Endothelial cell (in vitro differentiated cells): ENCODE measurements at regions not wholly inside any gene's neighbourhood (a gene's known extent, or its start where the extent isn't known, plus 50 kb on each side); places are given as distances from the start of the nearest gene placed in this dataset.

Experiments
- DNase-seq: peaks from one replicate; pipeline ENCODE4 v3.0.0; 2021; ENCODE audit warnings: low spot score
- H3K27ac Mint-ChIP-seq: one replicate; pipeline ENCODE4 v1.8.0; 2021; ENCODE audit warnings: mixed read lengths, inconsistent platforms; ENCODE audit not compliant: unreplicated experiment
- H3K27me3 Mint-ChIP-seq: one replicate; pipeline ENCODE4 v1.8.0; 2021; ENCODE audit warnings: mild to moderate bottlenecking, moderate library complexity, mixed read lengths, inconsistent platforms; ENCODE audit not compliant: unreplicated experiment
- H3K36me3 Mint-ChIP-seq: one replicate; pipeline ENCODE4 v1.8.0; 2021; ENCODE audit warnings: mild to moderate bottlenecking, low read depth, mixed read lengths, inconsistent platforms; ENCODE audit not compliant: unreplicated experiment
- H3K4me1 Mint-ChIP-seq: one replicate; pipeline ENCODE4 v1.8.0; 2021; ENCODE audit warnings: mild to moderate bottlenecking, mixed read lengths, inconsistent platforms; ENCODE audit not compliant: unreplicated experiment
- H3K4me3 Mint-ChIP-seq: one replicate; pipeline ENCODE4 v1.8.0; 2021; ENCODE audit warnings: mild to moderate bottlenecking, mixed read lengths, inconsistent platforms; ENCODE audit not compliant: unreplicated experiment
- H3K9me3 Mint-ChIP-seq: one replicate; pipeline ENCODE4 v1.8.0; 2021; ENCODE audit warnings: mixed read lengths, inconsistent platforms; ENCODE audit not compliant: unreplicated experiment
- TF ChIP-seq, protein P1 (sequence below): fragments of 200-600 bp; sonication (generic); IDR thresholded peaks from one replicate; pipeline ENCODE4 v1.5.0; 2021; ENCODE audit warnings: antibody characterized with exemption; ENCODE audit not compliant: unreplicated experiment

DNA sequence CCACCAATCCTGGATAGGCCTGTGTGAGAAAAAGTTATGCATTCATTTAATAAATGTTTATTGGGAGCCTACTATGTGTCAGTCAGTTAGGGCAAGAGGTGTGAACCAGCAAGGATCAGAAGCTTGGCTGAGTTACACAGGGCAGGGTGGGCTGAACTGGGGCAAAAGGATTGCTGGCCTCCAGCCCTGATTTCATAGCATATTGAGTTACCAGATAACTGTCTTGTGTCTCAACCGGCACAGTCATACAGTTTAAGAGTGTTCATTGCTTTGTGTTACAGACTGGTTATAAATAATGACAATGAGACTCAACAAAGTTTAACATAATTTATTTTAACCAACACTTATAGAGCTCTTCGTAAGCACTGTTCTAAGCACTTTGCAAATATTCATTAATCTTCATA lies 253.8 kb downstream of the DLEU7 start:
- no peak for DNase-seq
- H3K27me3 Mint-ChIP-seq: peaks cover 1% of the 10 kb centered on the region
- peaks cover under 1% of the 10 kb centered on the region for H3K4me1 Mint-ChIP-seq
- H3K9me3 Mint-ChIP-seq: no peaks in the 10 kb centered on the region
- TF ChIP-seq, protein P1, sequence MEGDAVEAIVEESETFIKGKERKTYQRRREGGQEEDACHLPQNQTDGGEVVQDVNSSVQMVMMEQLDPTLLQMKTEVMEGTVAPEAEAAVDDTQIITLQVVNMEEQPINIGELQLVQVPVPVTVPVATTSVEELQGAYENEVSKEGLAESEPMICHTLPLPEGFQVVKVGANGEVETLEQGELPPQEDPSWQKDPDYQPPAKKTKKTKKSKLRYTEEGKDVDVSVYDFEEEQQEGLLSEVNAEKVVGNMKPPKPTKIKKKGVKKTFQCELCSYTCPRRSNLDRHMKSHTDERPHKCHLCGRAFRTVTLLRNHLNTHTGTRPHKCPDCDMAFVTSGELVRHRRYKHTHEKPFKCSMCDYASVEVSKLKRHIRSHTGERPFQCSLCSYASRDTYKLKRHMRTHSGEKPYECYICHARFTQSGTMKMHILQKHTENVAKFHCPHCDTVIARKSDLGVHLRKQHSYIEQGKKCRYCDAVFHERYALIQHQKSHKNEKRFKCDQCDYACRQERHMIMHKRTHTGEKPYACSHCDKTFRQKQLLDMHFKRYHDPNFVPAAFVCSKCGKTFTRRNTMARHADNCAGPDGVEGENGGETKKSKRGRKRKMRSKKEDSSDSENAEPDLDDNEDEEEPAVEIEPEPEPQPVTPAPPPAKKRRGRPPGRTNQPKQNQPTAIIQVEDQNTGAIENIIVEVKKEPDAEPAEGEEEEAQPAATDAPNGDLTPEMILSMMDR: no peak
- no peak overlapping the region for H3K4me3 Mint-ChIP-seq
- H3K36me3 Mint-ChIP-seq: no peaks in the 10 kb centered on the region
- H3K27ac Mint-ChIP-seq: no peak overlapping the region

DNA sequence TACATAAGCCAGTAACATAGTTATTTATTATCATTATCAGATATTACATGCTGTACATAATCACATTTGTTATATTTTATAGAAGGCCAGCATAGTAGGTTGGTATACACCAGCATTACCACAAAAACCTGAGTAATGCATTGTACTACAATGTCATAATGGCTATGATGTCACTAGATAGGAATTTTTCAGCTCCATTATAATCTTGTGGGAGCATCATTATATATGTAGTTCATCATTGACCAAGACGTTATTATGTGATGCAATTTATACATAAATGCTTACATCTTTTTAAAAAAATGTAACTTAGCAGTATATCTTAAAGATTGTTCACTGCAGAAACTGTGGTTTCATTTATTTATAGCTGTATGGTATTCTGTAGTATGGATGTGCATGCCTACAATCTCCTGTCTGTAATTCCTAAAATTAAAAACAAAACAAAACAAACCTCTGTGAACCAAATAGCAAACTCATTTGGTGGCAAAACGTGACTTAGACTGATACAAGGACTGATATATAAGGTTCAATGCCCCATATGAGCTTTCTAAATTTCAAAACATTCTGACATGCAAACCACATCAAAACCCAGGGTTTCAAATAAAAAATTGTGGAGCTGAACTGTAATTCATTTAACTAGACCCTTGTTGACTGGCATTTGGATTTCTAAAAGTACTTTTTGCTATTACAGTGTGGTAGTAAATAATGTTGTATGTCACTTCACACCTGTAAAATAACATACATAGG lies 250.9 kb downstream of the DLEU7 start:
- Mint-ChIP-seq H3K27ac (no peak overlapping the region), H3K4me1 (peaks cover 11% of the 10 kb centered on the region), H3K27me3 (peaks cover 3% of the 10 kb centered on the region), H3K9me3 (no peaks in the 10 kb centered on the region), H3K36me3 (no peaks in the 10 kb centered on the region), H3K4me3 (no peak overlapping the region)
- DNase-seq: no peak
- TF ChIP-seq, protein P1: no peak

DNA sequence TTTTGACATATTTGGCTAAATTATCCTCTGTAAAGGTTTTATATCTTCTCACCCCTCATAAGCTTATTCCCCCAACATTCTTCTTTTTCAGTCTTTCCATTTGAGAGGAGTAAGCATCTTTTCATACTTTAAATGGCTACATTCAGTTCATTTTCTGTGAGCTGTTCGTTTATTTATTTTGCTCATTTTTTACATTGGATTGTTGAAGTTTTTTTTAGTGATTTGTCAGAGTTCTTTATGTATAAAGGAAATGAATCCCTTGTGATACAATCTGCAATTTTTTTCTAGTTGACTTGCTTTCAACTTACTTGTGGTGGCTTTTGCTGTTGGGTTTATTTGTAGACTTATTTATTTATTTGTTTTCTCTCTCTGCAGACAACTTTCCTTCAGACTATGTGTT lies 250.3 kb downstream of the DLEU7 start:
- DNase-seq: no peak
- peaks cover 11% of the 10 kb centered on the region for H3K4me1 Mint-ChIP-seq
- no peak overlapping the region for H3K27ac Mint-ChIP-seq
- no peak overlapping the region for H3K4me3 Mint-ChIP-seq
- no peaks in the 10 kb centered on the region for H3K9me3 Mint-ChIP-seq
- H3K36me3 Mint-ChIP-seq: no peaks in the 10 kb centered on the region
- H3K27me3 Mint-ChIP-seq: peaks cover 3% of the 10 kb centered on the region
- TF ChIP-seq, protein P1: no peak

DNA sequence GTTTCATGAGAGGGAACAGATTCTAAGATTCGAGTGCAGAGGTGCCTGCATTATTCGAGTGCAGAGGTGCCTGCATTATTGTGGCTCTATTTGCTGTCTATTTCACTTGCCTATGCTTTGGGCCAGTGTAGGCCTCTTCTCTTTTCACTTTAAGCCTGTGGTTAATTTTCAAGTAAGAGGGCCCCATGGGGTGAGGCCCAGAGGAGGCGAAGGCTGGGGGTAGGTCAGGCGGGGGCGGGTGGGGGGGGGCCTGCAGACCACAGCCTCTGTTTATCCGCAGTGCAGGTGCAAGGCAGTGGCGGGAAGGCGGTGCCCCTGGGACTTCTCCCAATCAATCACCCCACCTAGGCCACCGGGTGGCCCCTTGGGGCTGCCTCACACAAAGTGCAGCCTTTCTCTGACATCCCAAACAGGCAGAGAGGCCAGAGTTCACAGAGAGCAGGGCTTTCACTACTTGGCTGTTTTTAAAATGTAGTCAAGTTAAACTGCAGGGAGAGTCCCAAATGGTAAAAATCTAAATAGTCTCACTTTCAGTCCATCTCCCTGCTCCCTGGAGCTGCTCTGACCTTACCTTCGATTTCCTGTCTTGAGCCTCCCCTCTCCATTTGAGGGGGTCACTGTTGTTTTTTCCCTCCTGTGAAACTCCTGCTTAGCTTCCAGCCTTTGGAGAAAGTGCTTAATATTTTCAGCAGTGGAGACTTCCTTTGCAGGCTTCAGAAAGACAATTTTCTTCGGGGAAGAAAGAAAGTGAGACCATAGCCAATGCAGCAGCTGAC lies 249.0 kb downstream of the DLEU7 start:
- Mint-ChIP-seq H3K4me3 (no peak overlapping the region), H3K36me3 (no peaks in the 10 kb centered on the region), H3K27ac (no peak overlapping the region), H3K4me1 (peaks cover 11% of the 10 kb centered on the region), H3K9me3 (no peaks in the 10 kb centered on the region), H3K27me3 (peaks cover 3% of the 10 kb centered on the region)
- no peak for DNase-seq
- TF ChIP-seq, protein P1: no peak

DNA sequence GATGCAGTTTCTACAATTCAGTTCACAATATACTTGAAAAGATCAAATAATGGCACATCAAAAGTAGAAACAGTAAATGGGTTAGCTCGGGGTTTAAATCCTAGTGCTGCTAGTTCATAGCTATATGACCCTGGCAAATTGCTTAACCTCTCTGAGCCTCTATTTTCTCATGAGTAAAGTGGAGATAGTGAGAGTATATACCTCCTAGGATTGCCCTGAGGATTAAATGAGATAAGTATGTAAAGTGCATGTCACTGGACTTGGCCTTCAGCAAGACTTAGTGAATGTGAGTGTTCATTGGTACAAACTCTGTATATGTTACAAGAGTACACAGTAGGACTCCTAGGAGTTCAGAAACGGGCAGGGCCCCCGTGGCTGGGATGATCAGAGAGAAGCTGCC lies 248.3 kb downstream of the DLEU7 start:
- Mint-ChIP-seq H3K27ac (no peak overlapping the region), H3K4me3 (no peak overlapping the region), H3K27me3 (peaks cover 3% of the 10 kb centered on the region), H3K9me3 (no peaks in the 10 kb centered on the region), H3K36me3 (no peaks in the 10 kb centered on the region), H3K4me1 (peaks cover 14% of the 10 kb centered on the region)
- TF ChIP-seq, protein P1: no peak
- DNase-seq: no peak
